Kasumi-1 (cell line): ENCODE measurements at regions not wholly inside any gene's neighbourhood (a gene's known extent, or its start where the extent isn't known, plus 50 kb on each side); places are given as distances from the start of the nearest gene placed in this dataset.

Experiments used
- DNase-seq, 2 experiments: peaks; one replicate each; lab custom pipeline; 2025; lab: John Stamatoyannopoulos, UW

GRCh38 chr3:11917051-11917450 lies 70.4 kb upstream of the TAMM41 start:
- no peak for DNase-seq

DNA sequence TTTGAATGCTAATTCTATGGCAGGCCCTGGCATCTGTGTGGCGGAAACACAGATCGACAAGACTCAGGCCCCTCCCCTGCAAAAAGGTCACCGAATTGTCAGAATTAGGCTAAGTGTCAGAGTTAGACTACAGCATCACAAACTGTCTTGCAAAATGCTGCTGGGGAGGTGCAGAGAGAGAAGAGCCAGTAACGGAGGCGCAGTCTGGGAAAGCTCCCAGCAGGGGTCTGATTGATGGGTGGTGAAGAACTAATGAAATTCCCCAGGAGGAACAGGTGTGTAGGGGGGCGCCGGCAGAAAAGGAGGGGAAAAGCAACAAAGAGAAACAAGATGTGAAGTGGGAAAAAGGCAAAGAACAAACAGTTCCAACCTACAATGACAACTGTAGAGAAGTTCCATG lies 72.7 kb upstream of the TAMM41 start:
- no peak for DNase-seq

DNA sequence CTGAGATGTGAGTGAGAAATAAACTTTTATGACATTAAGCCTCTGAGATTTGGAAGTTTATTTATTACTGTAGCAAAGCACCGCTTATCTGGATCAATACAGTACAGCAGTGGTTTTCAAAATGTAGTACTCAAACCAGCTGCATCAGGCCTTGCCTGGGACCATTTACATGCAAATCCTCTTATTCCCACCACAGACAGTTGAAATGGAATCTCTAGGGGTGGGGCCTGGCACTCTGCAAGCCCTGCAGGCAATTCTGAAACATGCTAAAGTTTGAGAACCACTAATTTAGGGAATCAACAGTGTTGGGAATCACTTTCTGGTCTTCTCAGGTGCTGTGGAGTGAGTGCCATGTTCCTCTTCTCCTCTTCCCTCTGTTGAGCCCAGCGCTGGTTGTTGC lies 77.8 kb upstream of the TAMM41 start:
- DNase-seq: no peak

GRCh38 chr3:11928381-11928780 lies 75.8 kb upstream of the SYN2 start:
- DNase-seq: no peak

GRCh38 chr3:11929531-11929930 lies 74.7 kb upstream of the SYN2 start:
- no peak for DNase-seq

- DNase-seq: no peak
These were observed 74.1 kb upstream of the SYN2 start for GRCh38 chr3:11930084-11930483.

- no peak for DNase-seq
These were observed 71.6 kb upstream of the SYN2 start for GRCh38 chr3:11932636-11933035.

DNA sequence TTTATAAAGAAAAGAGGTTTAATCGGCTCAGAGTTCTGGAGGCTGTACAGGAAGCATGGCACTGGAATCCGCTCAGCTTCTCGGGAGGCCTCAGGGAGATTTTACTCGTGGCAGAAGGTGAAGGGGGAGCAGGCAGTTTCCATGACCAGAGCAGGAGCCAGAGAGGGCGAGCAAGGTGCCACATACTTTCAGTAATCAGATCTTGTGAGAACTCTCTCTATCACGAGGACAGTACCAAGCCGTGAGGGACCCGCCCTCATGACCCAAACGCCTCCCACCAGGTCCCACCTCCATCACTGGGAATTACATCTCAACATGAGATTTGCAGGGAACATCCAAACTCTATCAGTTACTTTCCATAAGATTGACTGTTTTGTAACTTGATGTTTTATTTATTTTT lies 70.7 kb upstream of the SYN2 start:
- no peak for DNase-seq

DNA sequence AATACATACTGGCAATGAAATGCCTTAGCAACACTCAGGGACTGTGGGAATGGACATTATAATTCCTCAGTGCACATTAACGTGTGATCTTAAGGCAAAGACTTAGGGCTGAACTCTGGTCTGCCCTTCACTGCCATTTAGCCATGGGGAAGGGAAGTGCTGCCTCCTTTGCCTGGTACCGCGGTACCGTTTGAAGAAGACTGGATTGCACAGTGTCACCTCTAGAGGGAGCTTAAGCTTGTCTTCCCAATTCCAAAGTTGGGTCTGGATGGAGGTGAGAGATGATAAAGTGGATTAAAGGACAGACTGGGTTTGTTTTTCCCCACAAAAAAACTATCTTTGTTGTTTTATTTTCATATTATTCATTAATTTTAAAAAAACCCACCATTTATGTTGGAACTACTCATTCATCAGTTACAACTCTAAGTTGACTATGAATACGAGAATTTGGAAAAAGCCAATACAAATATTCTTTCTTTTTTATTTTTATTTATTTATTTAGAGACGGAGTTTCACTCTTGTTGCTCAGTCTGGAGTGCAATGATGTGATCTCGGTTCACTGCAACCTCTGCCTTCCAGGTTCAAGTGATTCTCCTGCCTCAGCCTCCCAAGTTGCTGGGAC lies 60.0 kb upstream of the SYN2 start:
- peak; percentile 22 to 25 for DNase-seq

DNA sequence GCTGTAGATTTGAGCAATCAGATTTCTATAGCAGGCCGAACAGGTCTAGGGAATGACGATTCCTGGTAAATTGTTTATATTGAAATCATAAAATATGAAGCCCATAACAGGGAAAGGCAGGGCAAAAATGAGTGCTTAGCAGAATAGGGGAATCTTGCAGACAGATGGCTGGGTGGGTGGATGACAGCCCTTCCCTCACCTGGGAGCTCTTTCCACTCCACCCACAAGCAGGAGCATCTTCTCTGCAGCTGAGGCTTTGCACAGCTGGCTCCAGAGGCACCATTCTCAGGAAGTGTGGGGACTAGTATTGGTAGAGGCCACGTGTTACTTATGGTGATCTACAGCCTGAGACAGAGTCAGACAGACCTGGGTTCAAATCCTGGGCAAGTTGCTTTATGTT lies 55.9 kb upstream of the SYN2 start:
- no peak for DNase-seq

DNA sequence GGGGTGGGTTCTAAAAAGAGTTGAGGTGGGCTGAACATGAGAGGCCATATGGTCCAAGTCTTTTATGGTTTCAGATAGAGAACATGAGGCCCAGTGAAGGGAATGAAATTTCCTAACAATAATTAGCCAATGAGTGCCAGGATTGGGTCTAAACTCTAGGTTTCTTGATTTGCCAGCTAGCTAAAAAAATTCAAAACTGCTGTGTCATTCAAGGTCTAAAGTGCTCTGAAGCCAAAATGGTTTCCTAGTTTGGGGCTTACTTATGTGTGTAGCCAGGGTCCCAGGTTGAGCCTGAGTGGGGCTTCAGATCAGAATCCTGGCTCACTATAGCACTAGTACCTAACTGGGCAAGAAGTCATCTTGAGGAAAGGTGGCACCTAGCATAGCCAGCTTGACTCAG lies 55.3 kb upstream of the SYN2 start:
- no peak for DNase-seq

GRCh38 chr3:11949351-11949750 lies 54.8 kb upstream of the SYN2 start:
- no peak for DNase-seq

GRCh38 chr3:11950576-11950975 lies 53.6 kb upstream of the SYN2 start:
- DNase-seq: no peak

DNA sequence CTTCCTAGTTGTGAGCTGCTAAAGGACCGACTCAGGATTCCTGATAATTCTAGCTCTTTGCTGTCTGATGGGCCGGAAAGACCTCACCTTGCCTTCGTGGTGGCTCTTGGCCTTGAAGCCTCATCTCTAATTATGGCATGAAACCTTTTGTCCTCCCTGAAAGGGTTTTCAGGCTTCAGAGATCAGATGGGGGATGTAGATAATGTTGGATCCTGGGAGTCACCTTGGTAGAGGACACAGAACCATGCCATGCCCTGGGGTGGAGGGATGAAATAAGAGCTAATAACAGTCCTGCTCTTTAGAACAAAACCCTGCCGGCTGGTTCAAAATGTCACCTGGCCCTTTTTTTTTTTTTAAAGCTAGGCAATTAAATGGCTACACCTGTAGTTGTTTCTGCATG lies 50.8 kb upstream of the SYN2 start:
- DNase-seq: no peak

GRCh38 chr3:11953778-11954177 lies 50.4 kb upstream of the SYN2 start:
- no peak for DNase-seq

DNA sequence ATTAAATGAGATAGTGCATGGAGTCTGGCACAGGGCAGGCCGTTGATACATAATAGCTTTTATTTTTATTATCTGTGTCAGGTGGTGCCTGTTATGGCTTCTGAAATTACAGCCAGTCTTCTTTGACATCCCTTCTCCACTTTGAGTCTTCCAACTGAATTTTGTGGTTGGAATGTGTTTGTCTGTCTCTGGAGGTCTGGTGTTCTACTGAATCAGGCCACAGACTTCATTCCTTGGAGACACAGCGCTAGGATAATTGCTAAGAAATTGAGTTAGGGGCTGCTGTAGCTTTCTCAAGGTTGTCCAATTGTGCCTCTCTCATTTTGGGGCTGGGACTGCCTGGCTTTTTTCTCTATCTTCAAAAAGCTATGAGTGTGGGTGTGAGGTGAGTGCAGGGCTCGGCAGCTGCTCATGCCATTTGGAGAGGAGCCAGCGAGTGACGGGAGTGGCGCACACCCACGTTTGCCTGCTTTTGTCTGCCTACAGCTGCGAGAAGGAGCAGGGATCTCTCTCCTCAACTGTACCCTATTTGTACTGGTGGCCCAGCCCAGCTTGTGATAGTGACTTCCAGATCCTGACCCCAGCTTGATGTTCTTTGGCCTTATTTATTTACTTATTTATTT lies 49.8 kb upstream of the SYN2 start:
- no peak for DNase-seq
